ENCODE measurements at regions not wholly inside any gene's neighbourhood (a gene's known extent, or its start where the extent isn't known, plus 50 kb on each side); places are given as distances from the start of the nearest gene placed in this dataset.

DNA sequence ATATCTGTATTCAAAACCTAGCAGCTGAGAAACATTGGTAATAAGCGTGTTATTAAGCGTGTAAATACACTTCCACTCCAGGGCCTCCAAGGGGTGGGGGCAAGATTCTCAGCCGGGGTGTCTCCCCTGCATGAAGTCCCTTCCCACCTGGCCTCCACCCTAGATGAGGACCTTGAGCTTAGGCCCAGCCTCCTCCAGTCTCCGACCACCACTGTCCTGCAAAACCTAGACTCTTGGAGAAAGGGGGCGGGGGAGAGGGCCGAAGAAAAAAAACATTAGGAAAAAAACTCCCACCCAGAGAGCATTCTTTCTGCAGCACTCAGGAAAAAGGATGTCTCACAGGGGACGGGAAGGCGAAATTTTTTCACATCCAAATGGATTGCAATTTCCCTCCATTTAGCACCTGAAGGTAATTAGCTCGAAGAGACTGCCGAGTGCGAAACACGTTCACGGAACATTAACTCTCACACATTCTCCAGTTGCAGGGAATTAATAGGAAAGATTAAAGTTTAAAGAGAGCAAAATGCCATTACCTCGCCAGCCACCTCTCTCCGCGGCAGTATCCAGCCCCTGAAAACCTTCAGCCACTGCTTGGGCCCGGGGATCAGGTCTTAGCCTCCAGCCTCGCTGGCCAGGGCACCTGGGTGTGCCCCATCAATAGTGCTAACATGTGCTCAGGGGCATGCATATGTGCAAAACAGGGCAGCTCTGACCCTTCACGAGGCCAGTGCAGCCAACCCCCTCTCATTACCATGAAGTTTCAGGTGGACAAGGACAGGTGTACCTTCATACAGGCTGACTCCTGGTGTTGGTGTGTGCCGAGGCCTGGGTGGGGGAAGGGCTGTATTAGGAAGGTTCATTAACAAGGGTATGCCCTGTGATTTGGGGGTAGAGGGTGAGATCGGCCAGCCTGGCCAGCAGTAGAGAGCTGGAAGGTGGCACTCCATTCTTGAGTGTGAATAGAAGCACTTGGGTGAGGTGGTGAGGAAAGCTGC lies 77.2 kb downstream of the HIF1AN start:
- Mint-ChIP-seq H3K4me3 (no peak overlapping the region), H3K27ac (no peak overlapping the region), H3K9me3 (ENCODE audit: low read depth) (no peaks in the 10 kb centered on the region), H3K4me1 (no peaks in the 10 kb centered on the region), H3K36me3 (no peaks in the 10 kb centered on the region), H3K27me3 (peaks cover 56% of the 10 kb centered on the region)
- DNase-seq (peak; percentile 33), ATAC-seq (no peak)
- CTCF ChIA-PET: interaction anchor here (0.5 kb wide), 1 partner anchor 897 kb away, joined by 3 read pairs; no protein-coding TSS in a partner anchor

DNA sequence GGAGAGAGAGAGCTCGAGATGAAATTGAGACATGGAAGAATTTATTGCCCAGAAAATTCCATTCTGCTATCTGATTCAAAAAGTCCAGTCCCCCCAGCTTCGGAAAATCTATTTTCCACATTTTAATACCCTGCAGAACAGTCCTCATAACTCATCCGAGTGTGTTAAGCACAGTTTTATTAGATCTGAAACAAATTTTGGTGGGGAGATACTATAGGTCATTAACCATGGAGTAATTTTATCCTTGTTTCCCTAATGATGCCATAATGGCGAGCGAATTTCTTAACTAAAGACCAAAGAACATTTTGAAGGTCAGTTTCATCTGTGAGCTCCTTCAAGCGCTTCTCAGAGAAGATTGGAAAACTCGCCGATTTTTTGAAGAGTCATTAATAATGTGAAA lies 78.1 kb downstream of the HIF1AN start:
- Mint-ChIP-seq H3K27ac (no peak overlapping the region), H3K9me3 (ENCODE audit: low read depth) (no peaks in the 10 kb centered on the region), H3K4me1 (no peaks in the 10 kb centered on the region), H3K4me3 (no peak overlapping the region), H3K27me3 (peaks cover 52% of the 10 kb centered on the region), H3K36me3 (no peaks in the 10 kb centered on the region)
- ATAC-seq: no peak
- CTCF ChIA-PET: no interaction called here
- no peak for DNase-seq

DNA sequence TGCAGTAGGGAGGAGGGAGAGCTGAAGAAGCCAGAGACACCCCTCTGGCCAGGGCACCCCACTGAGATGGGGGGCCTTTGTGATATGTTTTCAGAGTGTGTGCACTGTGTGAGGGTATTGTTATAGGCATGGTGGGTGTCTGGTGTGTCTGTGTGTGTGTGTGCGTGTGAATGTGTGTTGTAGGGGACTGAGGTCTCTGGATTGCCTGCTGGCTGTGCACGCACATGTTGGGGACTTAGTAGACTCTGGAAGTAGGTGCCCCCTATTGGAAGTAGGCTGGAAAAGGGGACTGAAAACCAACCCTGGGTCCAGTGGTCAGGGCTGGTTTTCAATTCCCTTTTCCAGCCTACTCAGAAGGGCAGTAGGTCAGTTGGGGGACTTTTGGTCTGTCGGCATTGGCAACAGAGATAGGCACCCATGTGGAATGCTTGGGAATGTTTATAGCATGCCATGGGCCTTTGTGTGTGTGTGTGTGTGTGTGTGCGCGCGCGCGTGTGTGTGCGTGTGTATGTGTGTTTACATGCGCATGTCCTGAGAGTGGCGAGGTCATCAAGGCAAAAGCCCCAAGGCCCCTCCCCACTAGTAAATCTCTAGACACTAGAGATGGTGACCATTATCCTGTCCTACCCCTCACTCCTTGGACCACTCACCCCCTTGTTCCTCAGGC lies 78.8 kb downstream of the HIF1AN start:
- H3K27me3 Mint-ChIP-seq: peaks cover 54% of the 10 kb centered on the region
- H3K27ac Mint-ChIP-seq: no peak overlapping the region
- no peaks in the 10 kb centered on the region for H3K4me1 Mint-ChIP-seq
- H3K36me3 Mint-ChIP-seq: no peaks in the 10 kb centered on the region
- no peak for ATAC-seq
- no peaks in the 10 kb centered on the region for H3K9me3 Mint-ChIP-seq (ENCODE audit: low read depth)
- CTCF ChIA-PET: no interaction called here
- H3K4me3 Mint-ChIP-seq: no peak overlapping the region
- no peak for DNase-seq

DNA sequence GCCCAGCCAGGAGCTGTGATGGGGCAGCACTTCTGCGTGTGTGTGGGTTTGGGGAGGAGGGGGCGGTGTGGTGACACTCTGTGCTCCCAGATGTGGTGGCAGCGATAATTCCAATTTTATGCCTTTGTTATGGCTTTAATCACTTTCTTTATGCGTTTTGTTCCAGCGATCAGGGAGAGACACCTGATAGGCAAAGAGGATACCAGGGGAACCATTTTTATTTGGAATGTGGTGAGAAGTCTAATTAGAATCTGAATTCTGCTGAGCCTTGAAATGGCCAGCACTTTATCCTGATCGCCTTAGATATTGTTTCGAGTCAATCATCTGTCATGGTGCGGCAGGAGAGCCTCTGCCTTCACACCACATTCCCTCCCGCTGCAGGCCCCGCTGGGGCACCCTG lies 79.5 kb downstream of the HIF1AN start:
- Mint-ChIP-seq H3K27me3 (peaks cover 53% of the 10 kb centered on the region), H3K27ac (no peak overlapping the region), H3K4me3 (no peak overlapping the region), H3K36me3 (no peaks in the 10 kb centered on the region), H3K9me3 (ENCODE audit: low read depth) (no peaks in the 10 kb centered on the region), H3K4me1 (no peaks in the 10 kb centered on the region)
- no peak for ATAC-seq
- CTCF ChIA-PET: interaction anchor here (1.3 kb wide), 1 partner anchor 13 kb away, joined by 3 read pairs; no protein-coding TSS in a partner anchor
- DNase-seq: no peak

DNA sequence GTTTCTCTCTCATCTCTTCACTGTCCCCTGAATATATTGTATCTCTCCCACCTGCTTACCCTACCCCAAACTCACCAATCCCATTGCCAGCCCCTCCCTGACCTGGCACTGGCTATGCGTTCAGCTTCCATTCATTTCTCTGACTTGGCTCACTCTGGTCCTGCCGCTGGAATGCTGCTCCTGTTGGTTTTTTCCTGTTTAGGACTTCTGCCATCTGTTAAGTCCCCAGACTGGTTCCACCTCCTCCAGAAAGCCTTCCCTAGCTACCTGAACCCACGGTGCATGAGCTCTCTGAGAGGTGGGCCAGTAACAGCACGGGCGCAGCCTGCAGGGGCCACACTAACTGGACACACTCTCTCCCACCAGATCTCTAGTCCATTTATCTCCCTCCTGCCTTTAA lies 80.2 kb downstream of the HIF1AN start:
- no peak overlapping the region for H3K27ac Mint-ChIP-seq
- CTCF ChIA-PET: interaction anchor here (1.0 to 1.3 kb wide), 2 partner anchors 12 to 54 kb away, joined by 3 read pairs; no protein-coding TSS in a partner anchor
- H3K36me3 Mint-ChIP-seq: no peaks in the 10 kb centered on the region
- ATAC-seq: no peak
- H3K27me3 Mint-ChIP-seq: peaks cover 55% of the 10 kb centered on the region
- no peak for DNase-seq
- no peaks in the 10 kb centered on the region for H3K9me3 Mint-ChIP-seq (ENCODE audit: low read depth)
- H3K4me3 Mint-ChIP-seq: no peak overlapping the region
- H3K4me1 Mint-ChIP-seq: no peaks in the 10 kb centered on the region

DNA sequence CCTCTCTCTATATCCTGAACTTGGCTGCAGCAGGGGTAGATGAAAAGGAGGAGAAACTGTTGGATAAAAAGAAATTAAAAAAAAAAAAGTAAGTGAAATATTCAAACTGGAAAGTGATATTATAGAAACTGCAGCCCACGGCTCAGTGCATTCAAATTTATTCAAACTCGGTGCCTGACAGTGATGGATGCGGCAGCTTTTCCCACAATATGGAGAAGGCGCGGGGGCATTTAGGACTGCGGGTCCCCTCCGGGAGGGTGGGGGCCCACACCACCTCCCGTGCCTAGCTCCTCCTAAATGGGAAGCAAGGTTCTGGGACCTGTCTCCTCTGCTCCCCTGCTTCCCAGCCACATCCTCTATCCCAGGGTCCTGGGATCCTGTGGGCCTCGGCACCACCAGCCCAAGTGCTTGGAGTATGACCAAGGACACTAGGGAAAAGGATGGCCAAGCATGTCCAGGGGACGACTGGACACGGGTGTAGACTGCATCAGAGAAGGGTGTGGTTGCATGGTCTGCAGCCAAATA lies 82.4 kb downstream of the HIF1AN start:
- no peak overlapping the region for H3K27ac Mint-ChIP-seq
- peaks cover 50% of the 10 kb centered on the region for H3K27me3 Mint-ChIP-seq
- DNase-seq: no peak
- CTCF ChIA-PET: no interaction called here
- peaks cover 2% of the 10 kb centered on the region for H3K4me1 Mint-ChIP-seq
- no peak for ATAC-seq
- no peaks in the 10 kb centered on the region for H3K9me3 Mint-ChIP-seq (ENCODE audit: low read depth)
- no peaks in the 10 kb centered on the region for H3K36me3 Mint-ChIP-seq
- no peak overlapping the region for H3K4me3 Mint-ChIP-seq

DNA sequence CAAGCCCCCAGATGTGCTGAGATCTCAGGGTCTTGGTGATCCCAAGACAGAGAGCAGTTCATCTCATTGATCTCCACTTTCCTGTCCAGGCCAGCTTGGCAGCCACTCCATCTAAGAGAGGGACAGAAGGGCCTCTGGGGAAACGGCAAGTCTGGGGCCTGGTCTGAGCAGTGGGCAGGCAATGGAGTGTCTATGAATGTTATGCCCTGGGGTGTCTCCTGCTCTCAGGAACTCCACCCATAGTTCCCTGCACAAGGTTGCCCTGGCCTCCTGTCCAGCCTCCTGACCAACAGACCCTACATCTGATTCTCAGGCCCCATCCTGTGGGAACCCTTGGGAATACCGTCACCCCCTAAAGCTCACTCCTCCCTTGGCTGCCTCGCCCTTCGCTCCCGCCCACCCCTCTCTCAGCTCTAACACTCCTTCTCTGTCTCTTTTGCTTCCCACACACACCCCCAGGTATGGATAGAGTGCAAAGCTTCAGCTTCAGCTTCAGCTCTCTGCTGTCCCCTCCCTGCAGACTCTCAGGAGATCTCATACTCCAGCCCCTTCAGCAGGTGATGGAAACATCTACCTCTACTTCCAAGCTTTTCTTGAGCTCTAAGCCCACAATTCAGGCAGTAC lies 83.0 kb downstream of the HIF1AN start:
- Mint-ChIP-seq H3K36me3 (no peaks in the 10 kb centered on the region), H3K4me3 (no peak overlapping the region), H3K27ac (no peak overlapping the region), H3K4me1 (peaks cover 2% of the 10 kb centered on the region), H3K9me3 (ENCODE audit: low read depth) (no peaks in the 10 kb centered on the region), H3K27me3 (peaks cover 49% of the 10 kb centered on the region)
- no peak for ATAC-seq
- no peak for DNase-seq
- CTCF ChIA-PET: no interaction called here

DNA sequence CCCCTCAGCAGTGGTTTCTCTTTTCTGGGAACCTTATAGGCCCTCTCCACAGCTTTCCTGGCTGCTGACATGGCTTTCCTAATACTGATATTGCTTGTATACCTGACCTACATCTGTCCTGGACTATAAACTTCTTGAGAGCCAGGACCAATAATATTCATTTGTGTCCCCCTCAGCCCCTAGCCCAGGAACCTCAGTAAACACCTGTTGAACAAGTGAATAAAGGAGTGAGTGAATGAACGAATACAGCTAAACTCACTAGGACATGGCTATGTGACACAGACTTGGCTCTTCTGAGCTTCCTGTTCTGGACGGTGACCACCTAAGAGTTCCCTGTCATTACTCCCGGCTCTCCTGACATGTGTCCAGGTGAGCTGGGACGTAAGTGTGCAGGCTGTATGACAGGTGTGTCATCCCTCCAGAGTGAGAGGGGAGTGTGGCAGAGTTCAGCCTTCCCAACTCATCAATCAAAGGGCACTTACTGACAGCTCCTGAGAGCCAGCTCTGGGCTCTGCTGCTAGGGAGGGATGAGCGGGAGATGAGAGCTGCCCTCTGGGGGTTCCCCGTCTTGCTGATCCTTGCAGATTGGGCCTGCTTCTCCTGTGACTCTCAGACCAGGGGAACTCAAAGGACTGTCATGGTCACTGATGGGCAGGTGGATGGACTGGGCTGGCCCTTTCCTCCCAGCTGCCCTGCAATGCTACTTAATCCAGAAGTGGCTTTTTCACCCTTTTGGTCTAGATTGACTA lies 84.5 kb downstream of the HIF1AN start:
- Mint-ChIP-seq H3K36me3 (no peaks in the 10 kb centered on the region), H3K4me1 (peaks cover 2% of the 10 kb centered on the region), H3K4me3 (no peak overlapping the region), H3K27me3 (peaks cover 56% of the 10 kb centered on the region), H3K9me3 (ENCODE audit: low read depth) (no peaks in the 10 kb centered on the region), H3K27ac (no peak overlapping the region)
- ATAC-seq: no peak
- CTCF ChIA-PET: no interaction called here
- no peak for DNase-seq

DNA sequence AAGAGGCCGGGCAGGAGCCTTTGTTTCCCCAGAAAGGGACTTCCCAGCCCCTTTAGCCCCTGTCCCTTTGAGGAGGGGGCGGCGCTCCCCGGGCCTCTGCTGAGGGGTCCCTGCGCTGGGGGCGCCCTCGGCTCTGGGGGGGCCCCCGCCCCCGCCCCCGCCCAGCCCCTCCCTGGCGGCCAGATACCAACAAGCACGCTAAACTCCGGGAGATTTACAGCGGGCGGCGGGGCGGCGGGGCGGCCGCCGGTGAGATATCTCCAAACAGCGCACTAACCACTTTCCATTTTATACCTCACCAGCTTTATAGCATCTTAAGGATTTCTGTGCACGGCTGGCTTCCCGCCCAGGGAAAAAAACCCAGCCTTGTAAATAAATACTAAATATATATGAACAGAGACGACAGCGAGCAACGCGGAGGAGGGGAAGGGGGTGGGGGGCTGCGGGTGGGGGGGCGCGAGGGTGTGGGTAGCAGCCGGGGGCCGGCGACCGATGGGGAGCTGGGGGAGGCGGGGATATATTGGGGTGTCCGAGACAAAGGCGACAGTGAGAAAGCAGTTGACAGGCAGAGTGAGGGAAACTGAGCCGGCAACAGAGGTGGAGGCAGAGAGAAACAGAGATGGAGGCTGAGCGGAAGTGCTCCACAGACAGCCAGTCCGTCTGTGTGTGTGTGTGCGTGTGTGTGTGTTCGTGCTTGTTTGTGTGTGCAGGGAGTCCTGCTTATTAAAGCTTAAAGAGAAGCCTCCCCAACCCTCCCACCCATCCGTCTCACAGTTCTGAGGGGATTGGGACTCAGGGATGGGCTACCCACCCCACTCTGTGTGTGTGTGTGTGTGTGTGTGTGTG lies 85.8 kb downstream of the HIF1AN start:
- Mint-ChIP-seq H3K4me1 (peaks cover 2% of the 10 kb centered on the region), H3K36me3 (no peaks in the 10 kb centered on the region), H3K27ac (no peak overlapping the region), H3K4me3 (peak overlapping the region; percentile 54), H3K27me3 (peaks cover 63% of the 10 kb centered on the region), H3K9me3 (ENCODE audit: low read depth) (no peaks in the 10 kb centered on the region)
- ATAC-seq: peak; percentile 58
- CTCF ChIA-PET: no interaction called here
- DNase-seq: peak; percentile 67

DNA sequence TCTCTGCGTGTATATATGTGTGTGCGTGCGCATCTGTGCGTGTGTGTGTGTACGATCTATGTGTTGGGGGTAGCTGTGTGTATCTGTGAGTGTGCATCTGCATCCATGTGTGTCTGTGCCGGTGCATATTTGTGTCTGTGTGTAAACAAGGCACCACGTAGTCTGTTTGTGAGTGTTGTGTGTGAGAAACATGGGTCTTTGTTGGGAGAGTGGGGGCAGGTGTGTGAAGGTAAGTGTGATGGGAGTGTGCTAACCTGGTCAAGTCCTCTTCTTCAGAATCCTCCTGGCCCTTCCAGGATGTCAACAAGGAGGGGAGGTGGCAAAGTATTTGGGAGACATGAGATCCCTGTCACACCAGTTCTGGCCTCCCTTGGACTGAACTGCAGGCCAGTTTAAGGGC lies 87.2 kb downstream of the HIF1AN start:
- CTCF ChIA-PET: no interaction called here
- Mint-ChIP-seq H3K9me3 (ENCODE audit: low read depth) (no peaks in the 10 kb centered on the region), H3K4me3 (no peak overlapping the region), H3K36me3 (no peaks in the 10 kb centered on the region), H3K27ac (no peak overlapping the region), H3K4me1 (peaks cover 2% of the 10 kb centered on the region), H3K27me3 (peaks cover 63% of the 10 kb centered on the region)
- DNase-seq (no peak), ATAC-seq (no peak)

DNA sequence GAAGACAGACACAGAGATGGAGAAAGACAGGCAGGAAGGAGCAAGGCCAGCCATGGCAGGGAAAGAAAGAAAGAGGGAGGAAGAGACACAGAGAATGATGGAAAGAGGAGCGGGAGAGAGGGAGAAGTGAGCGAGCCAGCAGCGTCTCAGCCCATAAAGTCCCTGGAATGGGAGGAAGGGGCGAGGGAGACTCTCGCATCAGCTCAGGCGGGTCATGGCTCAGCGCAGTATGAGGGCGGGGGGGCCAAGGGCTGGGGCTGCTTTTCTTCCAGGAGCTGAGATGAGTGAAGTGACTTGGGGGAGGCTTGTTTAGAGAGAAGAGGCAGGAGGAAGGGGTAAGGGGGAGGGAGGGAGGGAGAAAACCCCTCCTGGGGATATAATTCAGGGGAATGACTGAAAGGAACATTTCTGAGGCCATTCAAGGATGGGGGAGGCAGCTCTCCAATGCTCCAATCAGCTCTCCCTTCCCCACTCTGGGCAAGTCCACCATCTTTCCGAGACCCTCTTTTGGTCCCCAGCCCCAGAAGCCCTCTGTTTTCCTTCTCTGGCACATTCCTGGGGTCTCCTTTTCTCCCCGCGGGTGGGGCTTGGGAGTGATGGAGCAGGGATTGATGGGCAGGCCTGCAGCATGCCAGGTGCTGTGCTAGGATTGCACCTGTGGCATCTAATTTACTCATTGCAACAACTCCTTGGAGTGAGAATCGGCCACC lies 87.9 kb downstream of the HIF1AN start:
- ATAC-seq (no peak), DNase-seq (no peak)
- CTCF ChIA-PET: no interaction called here
- Mint-ChIP-seq H3K4me1 (peaks cover 2% of the 10 kb centered on the region), H3K36me3 (no peaks in the 10 kb centered on the region), H3K27me3 (peaks cover 63% of the 10 kb centered on the region), H3K4me3 (no peak overlapping the region), H3K9me3 (ENCODE audit: low read depth) (no peaks in the 10 kb centered on the region), H3K27ac (no peak overlapping the region)

DNA sequence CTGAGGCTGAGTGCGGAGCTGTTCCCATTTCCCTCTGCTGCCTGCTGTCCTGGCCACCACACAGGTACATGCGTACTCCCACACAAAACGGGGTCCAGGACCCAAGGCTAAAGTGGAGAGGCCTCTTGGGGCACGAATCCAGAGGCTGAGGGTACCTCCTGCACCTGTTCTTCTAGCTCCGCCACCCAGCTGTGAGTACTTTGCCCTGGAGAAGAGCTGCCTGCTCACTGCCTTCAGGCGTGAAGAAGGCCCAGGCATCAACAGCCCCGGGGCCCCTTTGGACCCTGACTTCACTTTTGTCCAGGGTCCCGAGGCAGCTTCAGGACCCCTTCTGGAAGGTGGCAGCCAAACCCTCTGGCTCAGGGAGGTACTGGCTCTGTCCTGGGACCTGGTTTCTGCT lies 88.6 kb downstream of the HIF1AN start:
- Mint-ChIP-seq H3K27me3 (peaks cover 57% of the 10 kb centered on the region), H3K27ac (no peak overlapping the region), H3K4me1 (peaks cover 2% of the 10 kb centered on the region), H3K4me3 (no peak overlapping the region), H3K9me3 (ENCODE audit: low read depth) (no peaks in the 10 kb centered on the region), H3K36me3 (no peaks in the 10 kb centered on the region)
- DNase-seq (no peak), ATAC-seq (no peak)
- CTCF ChIA-PET: interaction anchor here (0.7 kb wide), 1 partner anchor 254 kb away, joined by 3 read pairs; no protein-coding TSS in a partner anchor

All from activated CD8-positive, alpha-beta memory T cell treated with anti-CD3 and anti-CD28 coated beads, Interleukin-2, amount 10 ng/mL, durations not matched to agents 7 days and 5 days (primary cell).